Trophoblast cell (in vitro differentiated cells and primary cell): ENCODE measurements at regions not wholly inside any gene's neighbourhood (a gene's known extent, or its start where the extent isn't known, plus 50 kb on each side); places are given as distances from the start of the nearest gene placed in this dataset.
"Not testable (repeated sequence)": the region's sequence is repeated elsewhere in the genome, so short reads cannot be mapped to it uniquely, and the experiment has no call there.

ENCODE experiments used
- DNase-seq, 2 donors: peaks; one replicate each; pipeline ENCODE4 v3.0.0-alpha.2; 2016
- H2AFZ ChIP-seq: 2 replicates; pipeline ENCODE4 v1.6.1; 2013; ENCODE audit warnings: low read length, moderate library complexity, mild to moderate bottlenecking; ENCODE audit not compliant: insufficient read depth, poor library complexity
- H2AK5ac ChIP-seq: 2 replicates; pipeline ENCODE4 v1.6.1; 2013; ENCODE audit warnings: mild to moderate bottlenecking, low read length
- H2BK120ac ChIP-seq: 2 replicates; pipeline ENCODE4 v1.6.1; 2013; ENCODE audit warnings: low read length, mild to moderate bottlenecking, moderate library complexity; ENCODE audit not compliant: insufficient read depth, poor library complexity
- H2BK12ac ChIP-seq: 2 replicates; pipeline ENCODE4 v1.6.1; 2013; ENCODE audit warnings: mild to moderate bottlenecking, low read length, moderate library complexity
- H2BK5ac ChIP-seq: 2 replicates; pipeline ENCODE4 v1.6.1; 2013; ENCODE audit warnings: low read length, low read depth, moderate library complexity, mild to moderate bottlenecking; ENCODE audit not compliant: poor library complexity
- H3K14ac ChIP-seq: 2 replicates; pipeline ENCODE4 v1.6.1; 2013; ENCODE audit warnings: mild to moderate bottlenecking, low read length
- H3K18ac ChIP-seq: 2 replicates; pipeline ENCODE4 v1.6.1; 2013; ENCODE audit warnings: mild to moderate bottlenecking, low read length
- H3K23ac ChIP-seq: 2 replicates; pipeline ENCODE4 v1.6.1; 2013; ENCODE audit warnings: low read length
- H3K27ac ChIP-seq: 2 replicates; pipeline ENCODE4 v1.5.1; 2013; ENCODE audit warnings: low read depth, mild to moderate bottlenecking, inconsistent platforms, low read length, moderate library complexity
- H3K27me3 ChIP-seq: 2 replicates; pipeline ENCODE4 v1.6.1; 2013; ENCODE audit warnings: inconsistent platforms, mild to moderate bottlenecking, low read length, moderate library complexity; ENCODE audit not compliant: insufficient read depth
- H3K36me3 ChIP-seq, 2 experiments: 1 replicate in 1 of 2; 2 replicates in 1 of 2; pipeline ENCODE4 v1.6.1; 2013; ENCODE audit warnings: low read length in 2 of 2, mild to moderate bottlenecking in 2 of 2, moderate library complexity in 1 of 2; ENCODE audit not compliant: insufficient read depth in 2 of 2, control insufficient read depth in 1 of 2
- H3K4ac ChIP-seq: 2 replicates; pipeline ENCODE4 v1.6.1; 2013; ENCODE audit warnings: low read depth, mild to moderate bottlenecking, low read length, moderate library complexity
- H3K4me1 ChIP-seq, 2 experiments: 1 replicate in 1 of 2; 2 replicates in 1 of 2; pipeline ENCODE4 v1.6.1; 2013; ENCODE audit warnings: low read length in 2 of 2, mild to moderate bottlenecking in 2 of 2, moderate library complexity in 1 of 2; ENCODE audit not compliant: insufficient read depth in 2 of 2, control insufficient read depth in 1 of 2
- H3K4me2 ChIP-seq: 2 replicates; pipeline ENCODE4 v1.6.1; 2013; ENCODE audit warnings: inconsistent platforms, mild to moderate bottlenecking, low read length, moderate library complexity
- H3K4me3 ChIP-seq: 2 replicates; pipeline ENCODE4 v1.5.1; 2013; ENCODE audit warnings: mild to moderate bottlenecking, low read depth, low read length, inconsistent platforms
- H3K79me1 ChIP-seq: one replicate; pipeline ENCODE4 v1.6.1; 2013; ENCODE audit warnings: low read length
- H3K79me2 ChIP-seq: 2 replicates; pipeline ENCODE4 v1.6.1; 2013; ENCODE audit warnings: low read length, mild to moderate bottlenecking; ENCODE audit not compliant: control insufficient read depth, insufficient read depth, poor library complexity
- H3K9ac ChIP-seq: 2 replicates; pipeline ENCODE4 v1.6.1; 2013; ENCODE audit warnings: mild to moderate bottlenecking, low read length
- H3K9me3 ChIP-seq: 2 replicates; pipeline ENCODE4 v1.6.1; 2013; ENCODE audit warnings: low read depth, mild to moderate bottlenecking, control low read depth, inconsistent platforms, low read length; ENCODE audit not compliant: insufficient read depth
- H4K12ac ChIP-seq: 2 replicates; pipeline ENCODE4 v1.6.1; 2013; ENCODE audit warnings: low read depth, mild to moderate bottlenecking, low read length, moderate library complexity
- H4K8ac ChIP-seq: 2 replicates; pipeline ENCODE4 v1.6.1; 2013; ENCODE audit warnings: low read depth, mild to moderate bottlenecking, low read length, moderate library complexity
- H4K91ac ChIP-seq: one replicate; pipeline ENCODE4 v1.6.1; 2013; ENCODE audit warnings: low read depth, mild to moderate bottlenecking, low read length, moderate library complexity
- WGBS: extraction: QIAGEN DNeasy Blood & Tissue Kit; methylation state at CpG from one replicate; pipeline ENCODE4 v1.1.7; 2013; ENCODE audit warnings: missing lambda C conversion rate; ENCODE audit not compliant: insufficient read length, insufficient coverage; ENCODE audit errors: extremely low coverage; 5-methylcytosine and 5-hydroxymethylcytosine counted together

DNA sequence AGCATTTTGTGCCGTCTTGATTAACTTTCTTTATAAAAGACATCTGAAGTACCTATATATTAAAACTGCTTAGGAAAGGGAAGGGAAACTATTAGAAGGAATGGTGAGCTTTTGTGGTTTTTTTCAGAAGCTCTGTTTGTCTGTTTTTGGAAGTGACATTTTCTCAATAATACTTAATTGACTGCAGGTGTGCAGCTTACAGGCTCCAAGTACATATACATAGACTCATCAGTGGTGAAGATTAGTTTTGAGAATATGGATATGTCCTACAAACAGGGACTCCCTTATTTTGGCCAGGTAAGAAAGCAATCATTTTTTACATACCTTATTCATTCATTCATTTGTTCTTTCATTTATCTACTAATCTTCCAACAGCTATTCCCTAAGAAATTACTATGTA, 104.9 kb downstream of the KLRB1 start:
- H3K4me2 ChIP-seq, H3K4me3 ChIP-seq, DNase-seq, H3K23ac ChIP-seq, H3K18ac ChIP-seq, H3K27ac ChIP-seq, H2BK5ac ChIP-seq, H3K27me3 ChIP-seq, H3K4me1 ChIP-seq, H2BK12ac ChIP-seq, H3K14ac ChIP-seq, H2BK120ac ChIP-seq, H3K9ac ChIP-seq, H3K79me1 ChIP-seq, H3K79me2 ChIP-seq, H3K9me3 ChIP-seq, H3K4ac ChIP-seq, H3K36me3 ChIP-seq, H2AFZ ChIP-seq, H4K12ac ChIP-seq, H4K91ac ChIP-seq, H4K8ac ChIP-seq, H2AK5ac ChIP-seq: not testable (repeated sequence)
- no CpG with 5 or more reads among the region's 1 CpG for WGBS

DNA sequence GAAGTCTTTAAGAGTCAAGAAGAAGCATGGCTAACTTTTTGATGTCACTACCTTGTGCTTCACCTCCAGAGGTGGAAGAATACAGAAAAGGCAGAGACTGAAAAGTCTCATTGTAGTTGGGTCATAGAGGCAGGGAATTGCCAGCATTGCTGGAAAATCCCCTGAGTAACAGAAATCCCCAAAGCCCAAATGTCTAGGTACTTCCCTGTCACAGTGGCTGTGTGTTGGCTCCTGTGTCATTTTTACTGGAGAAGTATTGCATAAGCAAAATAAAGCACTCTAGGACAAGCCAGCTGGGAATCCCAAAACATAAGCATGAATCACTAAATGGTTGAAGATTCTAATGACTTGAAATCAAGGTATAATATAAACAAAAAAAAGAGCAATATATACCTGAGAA, 114.4 kb downstream of the KLRB1 start:
- not testable (repeated sequence) for H2BK120ac ChIP-seq, H3K9me3 ChIP-seq, H3K36me3 ChIP-seq, H4K8ac ChIP-seq, H3K79me1 ChIP-seq, H3K4me1 ChIP-seq, H3K79me2 ChIP-seq, H4K12ac ChIP-seq, H4K91ac ChIP-seq, H2BK5ac ChIP-seq, H3K18ac ChIP-seq, H3K27ac ChIP-seq, H3K4me2 ChIP-seq, DNase-seq, H3K14ac ChIP-seq, H3K4ac ChIP-seq, H3K27me3 ChIP-seq, H2BK12ac ChIP-seq, H2AFZ ChIP-seq, H2AK5ac ChIP-seq, H3K9ac ChIP-seq, H3K23ac ChIP-seq, H3K4me3 ChIP-seq

DNA sequence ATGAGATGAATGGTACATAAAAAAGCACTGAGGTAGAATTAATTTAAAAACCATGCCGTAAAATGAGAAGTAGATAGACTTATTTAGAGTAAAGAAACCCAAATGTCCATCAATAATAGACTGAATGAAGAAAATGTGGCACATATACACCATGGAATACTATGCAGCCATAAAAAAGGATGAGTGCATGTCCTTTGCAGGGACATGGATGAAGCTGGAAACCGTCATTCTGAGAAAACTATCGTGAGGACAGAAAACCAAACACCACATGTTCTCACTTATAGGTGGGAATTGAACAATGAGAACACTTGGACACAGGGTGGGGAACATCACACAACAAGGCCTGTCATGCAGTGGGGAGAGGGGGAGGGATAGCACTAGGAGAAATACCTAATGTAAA, 126.4 kb downstream of the KLRB1 start:
- not testable (repeated sequence) for H3K27me3 ChIP-seq, H3K4ac ChIP-seq, H2BK12ac ChIP-seq, H3K14ac ChIP-seq, H2BK5ac ChIP-seq, H3K79me1 ChIP-seq, H3K23ac ChIP-seq, H4K12ac ChIP-seq, H3K4me3 ChIP-seq, H3K27ac ChIP-seq, H3K9me3 ChIP-seq, H4K8ac ChIP-seq, H2AFZ ChIP-seq, H3K4me2 ChIP-seq, DNase-seq, H3K4me1 ChIP-seq, H3K36me3 ChIP-seq, H2AK5ac ChIP-seq, H3K9ac ChIP-seq, H3K79me2 ChIP-seq, H2BK120ac ChIP-seq, H4K91ac ChIP-seq, H3K18ac ChIP-seq
- WGBS = no CpG with 5 or more reads among the region's 3 CpGs

DNA sequence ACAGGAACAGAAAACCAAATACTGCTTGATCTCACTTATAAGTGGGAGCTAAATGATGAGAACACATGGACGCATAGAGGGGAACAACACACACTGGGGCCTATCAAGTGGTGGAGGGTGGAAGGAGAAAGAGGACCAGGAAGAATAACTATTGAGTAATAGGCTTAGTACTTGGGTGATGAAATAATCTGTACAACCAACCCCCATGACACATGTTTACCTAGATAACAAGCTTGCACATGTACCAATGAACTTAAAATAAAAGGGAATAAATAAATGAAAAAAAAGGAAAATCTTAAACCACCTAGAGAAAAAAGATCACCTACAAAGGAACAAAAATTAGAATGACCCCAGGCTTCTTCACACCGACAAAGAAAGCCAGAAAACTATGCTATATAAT, 133.5 kb downstream of the KLRB1 start:
- not testable (repeated sequence) for H4K12ac ChIP-seq, H2AFZ ChIP-seq, H3K4me3 ChIP-seq, H3K27me3 ChIP-seq, DNase-seq, H2BK12ac ChIP-seq, H3K79me1 ChIP-seq, H2AK5ac ChIP-seq, H2BK120ac ChIP-seq, H2BK5ac ChIP-seq, H3K9ac ChIP-seq, H3K23ac ChIP-seq, H3K79me2 ChIP-seq, H3K36me3 ChIP-seq, H4K91ac ChIP-seq, H3K14ac ChIP-seq, H3K9me3 ChIP-seq, H4K8ac ChIP-seq, H3K4ac ChIP-seq, H3K4me2 ChIP-seq, H3K4me1 ChIP-seq, H3K27ac ChIP-seq, H3K18ac ChIP-seq
- WGBS = no CpG with 5 or more reads among the region's 2 CpGs

DNA sequence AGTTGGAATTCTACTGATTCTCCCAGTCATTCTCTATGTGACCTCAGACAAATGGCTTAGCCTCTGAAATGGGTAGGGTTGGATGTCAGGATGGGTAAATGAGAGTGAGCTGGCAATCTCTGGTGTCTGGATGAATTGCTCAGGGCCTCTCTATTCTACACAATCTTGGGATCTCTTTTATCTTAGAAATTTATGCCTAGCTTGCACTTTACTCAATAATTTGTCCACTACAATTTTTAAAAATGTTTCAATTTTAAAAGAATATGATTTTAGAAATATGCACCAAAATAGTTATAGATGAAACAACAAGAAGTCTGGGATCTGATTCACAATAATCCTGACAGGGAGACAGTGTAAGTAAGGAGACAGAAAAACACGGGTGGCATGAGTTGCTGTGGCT, 134.1 kb downstream of the KLRB1 start:
- not testable (repeated sequence) for DNase-seq, H3K79me2 ChIP-seq, H2AFZ ChIP-seq, H3K4me3 ChIP-seq, H3K27ac ChIP-seq, H3K18ac ChIP-seq, H4K8ac ChIP-seq, H4K12ac ChIP-seq, H3K14ac ChIP-seq, H3K36me3 ChIP-seq, H3K4me1 ChIP-seq, H3K27me3 ChIP-seq, H3K9ac ChIP-seq, H3K4me2 ChIP-seq, H3K79me1 ChIP-seq, H2AK5ac ChIP-seq, H4K91ac ChIP-seq, H3K9me3 ChIP-seq, H2BK120ac ChIP-seq, H2BK12ac ChIP-seq, H3K23ac ChIP-seq, H2BK5ac ChIP-seq, H3K4ac ChIP-seq
- no CpG with 5 or more reads among the region's 1 CpG for WGBS
